ENCODE measurements at regions not wholly inside any gene's neighbourhood (a gene's known extent, or its start where the extent isn't known, plus 50 kb on each side); places are given as distances from the start of the nearest gene placed in this dataset.
"Not testable (repeated sequence)": the region's sequence is repeated elsewhere in the genome, so short reads cannot be mapped to it uniquely, and the experiment has no call there.

GRCh38 chr2:223496853-223497252, 105.3 kb downstream of the SCG2 start:
- H3K4me1 ChIP-seq (ENCODE audit: control insufficient read depth in 1 of 2, insufficient read depth in 2 of 2, low read length in 2 of 2); H3K27ac ChIP-seq (ENCODE audit: low read length); H3K36me3 ChIP-seq (ENCODE audit: control insufficient read depth in 1 of 2, insufficient read depth in 2 of 2, low read length in 2 of 2); H3K9me3 ChIP-seq (ENCODE audit: control insufficient read depth in 1 of 2, low read length in 2 of 2); H3K27me3 ChIP-seq (ENCODE audit: low read depth, low read length); H3K4me3 ChIP-seq (ENCODE audit: low read depth in 1 of 2, low read length in 2 of 2): not testable (repeated sequence)

GRCh38 chr2:223500709-223501108, 101.5 kb downstream of the SCG2 start:
- H3K9me3 ChIP-seq (ENCODE audit: control insufficient read depth in 1 of 2, low read length in 2 of 2) = peaks cover 0 to 3% of the 10 kb centered on the region in 2 donors
- H3K36me3 ChIP-seq (ENCODE audit: control insufficient read depth in 1 of 2, insufficient read depth in 2 of 2, low read length in 2 of 2) = no peaks in the 10 kb centered on the region
- H3K4me1 ChIP-seq (ENCODE audit: control insufficient read depth in 1 of 2, insufficient read depth in 2 of 2, low read length in 2 of 2) = no peaks in the 10 kb centered on the region
- H3K4me3 ChIP-seq (ENCODE audit: low read depth in 1 of 2, low read length in 2 of 2) = no peak overlapping the region
- H3K27me3 ChIP-seq (ENCODE audit: low read depth, low read length) = no peaks in the 10 kb centered on the region
- H3K27ac ChIP-seq (ENCODE audit: low read length) = no peak overlapping the region

GRCh38 chr2:223501641-223502040, 100.5 kb downstream of the SCG2 start:
- Histone ChIP-seq H3K9me3 (ENCODE audit: control insufficient read depth in 1 of 2, low read length in 2 of 2) (peaks cover 0 to 3% of the 10 kb centered on the region in 2 donors), H3K4me3 (ENCODE audit: low read depth in 1 of 2, low read length in 2 of 2) (no peak overlapping the region), H3K36me3 (ENCODE audit: control insufficient read depth in 1 of 2, insufficient read depth in 2 of 2, low read length in 2 of 2) (no peaks in the 10 kb centered on the region), H3K27ac (ENCODE audit: low read length) (no peak overlapping the region), H3K27me3 (ENCODE audit: low read depth, low read length) (no peaks in the 10 kb centered on the region), H3K4me1 (ENCODE audit: control insufficient read depth in 1 of 2, insufficient read depth in 2 of 2, low read length in 2 of 2) (no peaks in the 10 kb centered on the region)

- Histone ChIP-seq H3K9me3 (ENCODE audit: control insufficient read depth in 1 of 2, low read length in 2 of 2) (peaks cover 0 to 3% of the 10 kb centered on the region in 2 donors), H3K27ac (ENCODE audit: low read length) (no peak overlapping the region), H3K4me3 (ENCODE audit: low read depth in 1 of 2, low read length in 2 of 2) (no peak overlapping the region), H3K36me3 (ENCODE audit: control insufficient read depth in 1 of 2, insufficient read depth in 2 of 2, low read length in 2 of 2) (no peaks in the 10 kb centered on the region), H3K27me3 (ENCODE audit: low read depth, low read length) (no peaks in the 10 kb centered on the region), H3K4me1 (ENCODE audit: control insufficient read depth in 1 of 2, insufficient read depth in 2 of 2, low read length in 2 of 2) (no peaks in the 10 kb centered on the region)
Observed at GRCh38 chr2:223503746-223504145, 98.4 kb downstream of the SCG2 start.

GRCh38 chr2:223508372-223508771, 93.8 kb downstream of the SCG2 start:
- no peaks in the 10 kb centered on the region for H3K27me3 ChIP-seq (ENCODE audit: low read depth, low read length)
- no peaks in the 10 kb centered on the region for H3K36me3 ChIP-seq (ENCODE audit: control insufficient read depth in 1 of 2, insufficient read depth in 2 of 2, low read length in 2 of 2)
- H3K4me3 ChIP-seq (ENCODE audit: low read depth in 1 of 2, low read length in 2 of 2) = no peak overlapping the region
- H3K9me3 ChIP-seq (ENCODE audit: control insufficient read depth in 1 of 2, low read length in 2 of 2) = peaks cover 0 to 3% of the 10 kb centered on the region in 2 donors
- no peak overlapping the region for H3K27ac ChIP-seq (ENCODE audit: low read length)
- H3K4me1 ChIP-seq (ENCODE audit: control insufficient read depth in 1 of 2, insufficient read depth in 2 of 2, low read length in 2 of 2) = no peaks in the 10 kb centered on the region

- Histone ChIP-seq H3K27me3 (ENCODE audit: low read depth, low read length) (no peaks in the 10 kb centered on the region), H3K36me3 (ENCODE audit: control insufficient read depth in 1 of 2, insufficient read depth in 2 of 2, low read length in 2 of 2) (no peaks in the 10 kb centered on the region), H3K4me1 (ENCODE audit: control insufficient read depth in 1 of 2, insufficient read depth in 2 of 2, low read length in 2 of 2) (no peaks in the 10 kb centered on the region)
Observed at GRCh38 chr2:223510713-223511112, 91.4 kb downstream of the SCG2 start.

GRCh38 chr2:223511168-223511567, 91.0 kb downstream of the SCG2 start:
- no peak overlapping the region for H3K27ac ChIP-seq (ENCODE audit: low read length)
- no peaks in the 10 kb centered on the region for H3K36me3 ChIP-seq (ENCODE audit: control insufficient read depth in 1 of 2, insufficient read depth in 2 of 2, low read length in 2 of 2)
- H3K4me3 ChIP-seq (ENCODE audit: low read depth in 1 of 2, low read length in 2 of 2) = no peak overlapping the region
- no peaks in the 10 kb centered on the region for H3K9me3 ChIP-seq (ENCODE audit: control insufficient read depth in 1 of 2, low read length in 2 of 2)
- no peaks in the 10 kb centered on the region for H3K4me1 ChIP-seq (ENCODE audit: control insufficient read depth in 1 of 2, insufficient read depth in 2 of 2, low read length in 2 of 2)
- no peaks in the 10 kb centered on the region for H3K27me3 ChIP-seq (ENCODE audit: low read depth, low read length)

More at GRCh38 chr2:223510713-223511112, 91.4 kb downstream of the SCG2 start:
- H3K9me3 ChIP-seq (ENCODE audit: control insufficient read depth in 1 of 2, low read length in 2 of 2) = no peaks in the 10 kb centered on the region
- no peak overlapping the region for H3K4me3 ChIP-seq (ENCODE audit: low read depth in 1 of 2, low read length in 2 of 2)
- H3K27ac ChIP-seq (ENCODE audit: low read length) = no peak overlapping the region

GRCh38 chr2:223513771-223514455, 88.2 kb downstream of the SCG2 start:
- no peaks in the 10 kb centered on the region for H3K36me3 ChIP-seq (ENCODE audit: control insufficient read depth in 1 of 2, insufficient read depth in 2 of 2, low read length in 2 of 2)
- H3K9me3 ChIP-seq (ENCODE audit: control insufficient read depth in 1 of 2, low read length in 2 of 2) = no peaks in the 10 kb centered on the region
- no peaks in the 10 kb centered on the region for H3K4me1 ChIP-seq (ENCODE audit: control insufficient read depth in 1 of 2, insufficient read depth in 2 of 2, low read length in 2 of 2)
- no peak overlapping the region for H3K27ac ChIP-seq (ENCODE audit: low read length)
- no peak overlapping the region for H3K4me3 ChIP-seq (ENCODE audit: low read depth in 1 of 2, low read length in 2 of 2)
- H3K27me3 ChIP-seq (ENCODE audit: low read depth, low read length) = no peaks in the 10 kb centered on the region

- Histone ChIP-seq H3K27me3 (ENCODE audit: low read depth, low read length) (no peaks in the 10 kb centered on the region), H3K4me3 (ENCODE audit: low read depth in 1 of 2, low read length in 2 of 2) (no peak overlapping the region)
Observed at GRCh38 chr2:223519471-223519870, 82.7 kb downstream of the SCG2 start.

GRCh38 chr2:223522796-223523195, 79.4 kb downstream of the SCG2 start:
- no peaks in the 10 kb centered on the region for H3K9me3 ChIP-seq (ENCODE audit: control insufficient read depth in 1 of 2, low read length in 2 of 2)
- no peak overlapping the region for H3K27ac ChIP-seq (ENCODE audit: low read length)
- H3K36me3 ChIP-seq (ENCODE audit: control insufficient read depth in 1 of 2, insufficient read depth in 2 of 2, low read length in 2 of 2) = no peaks in the 10 kb centered on the region
- H3K4me1 ChIP-seq (ENCODE audit: control insufficient read depth in 1 of 2, insufficient read depth in 2 of 2, low read length in 2 of 2) = no peaks in the 10 kb centered on the region
- no peak overlapping the region for H3K4me3 ChIP-seq (ENCODE audit: low read depth in 1 of 2, low read length in 2 of 2)
- no peaks in the 10 kb centered on the region for H3K27me3 ChIP-seq (ENCODE audit: low read depth, low read length)

More at GRCh38 chr2:223519471-223519870, 82.7 kb downstream of the SCG2 start:
- Histone ChIP-seq H3K27ac (ENCODE audit: low read length) (no peak overlapping the region), H3K4me1 (ENCODE audit: control insufficient read depth in 1 of 2, insufficient read depth in 2 of 2, low read length in 2 of 2) (no peaks in the 10 kb centered on the region), H3K36me3 (ENCODE audit: control insufficient read depth in 1 of 2, insufficient read depth in 2 of 2, low read length in 2 of 2) (no peaks in the 10 kb centered on the region), H3K9me3 (ENCODE audit: control insufficient read depth in 1 of 2, low read length in 2 of 2) (no peaks in the 10 kb centered on the region)

- Histone ChIP-seq H3K9me3 (ENCODE audit: control insufficient read depth in 1 of 2, low read length in 2 of 2) (no peaks in the 10 kb centered on the region), H3K27ac (ENCODE audit: low read length) (no peak overlapping the region), H3K36me3 (ENCODE audit: control insufficient read depth in 1 of 2, insufficient read depth in 2 of 2, low read length in 2 of 2) (no peaks in the 10 kb centered on the region), H3K27me3 (ENCODE audit: low read depth, low read length) (no peaks in the 10 kb centered on the region), H3K4me1 (ENCODE audit: control insufficient read depth in 1 of 2, insufficient read depth in 2 of 2, low read length in 2 of 2) (no peaks in the 10 kb centered on the region), H3K4me3 (ENCODE audit: low read depth in 1 of 2, low read length in 2 of 2) (no peak overlapping the region)
Observed at GRCh38 chr2:223523551-223524001, 78.6 kb downstream of the SCG2 start.

GRCh38 chr2:223524066-223524465, 78.1 kb downstream of the SCG2 start:
- no peaks in the 10 kb centered on the region for H3K9me3 ChIP-seq (ENCODE audit: control insufficient read depth in 1 of 2, low read length in 2 of 2)
- no peak overlapping the region for H3K27ac ChIP-seq (ENCODE audit: low read length)
- H3K36me3 ChIP-seq (ENCODE audit: control insufficient read depth in 1 of 2, insufficient read depth in 2 of 2, low read length in 2 of 2) = no peaks in the 10 kb centered on the region

More at GRCh38 chr2:223524066-223524465, 78.1 kb downstream of the SCG2 start:
- no peaks in the 10 kb centered on the region for H3K27me3 ChIP-seq (ENCODE audit: low read depth, low read length)
- H3K4me3 ChIP-seq (ENCODE audit: low read depth in 1 of 2, low read length in 2 of 2) = no peak overlapping the region
- no peaks in the 10 kb centered on the region for H3K4me1 ChIP-seq (ENCODE audit: control insufficient read depth in 1 of 2, insufficient read depth in 2 of 2, low read length in 2 of 2)
